A549 (cell line): ENCODE measurements at regions not wholly inside any gene's neighbourhood (a gene's known extent, or its start where the extent isn't known, plus 50 kb on each side); places are given as distances from the start of the nearest gene placed in this dataset.

Experiments
- ATAC-seq, 2 experiments: fragments of 200-7000 bp in 1 of 2; fragments of >200 bp in 1 of 2; cut with Nextera tagmentation in 1 of 2; cut with Tn5 transposase in 1 of 2; 3 replicates each; pipeline versions ENCODE4 v1.8.0 to v1.9.1; 2018 to 2020; ENCODE audit warnings: mild to moderate bottlenecking in 1 of 2, moderate library complexity in 1 of 2
- CTCF ChIA-PET: fragments of 300-600 bp; sonication (Branson Sonifier 250); formaldehyde crosslinking; extraction: SDS; loops from one replicate; lab custom pipeline; 2021; ENCODE audit warnings: antibody characterized with exemption, inconsistent platforms; lab: Yijun Ruan, JAX
- POLR2A ChIA-PET: fragments of 350-600 bp; formaldehyde crosslinking; extraction: SDS; loops from one replicate; lab custom pipeline; 2021; ENCODE audit warnings: antibody characterized with exemption, inconsistent platforms; lab: Yijun Ruan, JAX
- DNase-seq, 2 experiments: peaks; one replicate each; pipeline versions ENCODE4 v3.0.0 to v3.0.0-alpha.2; 2011 to 2016; ENCODE audit warnings: low read depth in 1 of 2, low spot score in 1 of 2
- FAIRE-seq: peaks from 2 replicates; lab custom pipeline; 2011; peaks lifted over from hg19 to GRCh38; lab: Jason Lieb, UNC
- H3K27ac ChIP-seq, 2 experiments: fragments of >200 bp; sonication (Bioruptor Twin); formaldehyde crosslinking; 3 replicates each; pipeline ENCODE4 v1.5.1; 2016 to 2017
- H3K4me1 ChIP-seq: fragments of >200 bp; sonication (Bioruptor Twin); formaldehyde crosslinking; 3 replicates; pipeline ENCODE4 v1.6.1; 2016
- H3K4me2 ChIP-seq: fragments of >200 bp; sonication (Bioruptor Twin); formaldehyde crosslinking; 3 replicates; pipeline ENCODE4 v1.6.1; 2016
- H3K4me3 ChIP-seq: fragments of >200 bp; sonication (Bioruptor Twin); formaldehyde crosslinking; 3 replicates; pipeline ENCODE4 v1.5.1; 2016
- H3K9me3 ChIP-seq: fragments of >200 bp; sonication (Bioruptor Twin); formaldehyde crosslinking; 3 replicates; pipeline ENCODE4 v1.6.1; 2016
- CHD2 ChIP-seq: fragments of 150-350 bp; IDR thresholded peaks from 2 replicates; pipeline ENCODE4 v1.6.1; 2014; ENCODE audit warnings: low read length; ENCODE audit not compliant: partially characterized antibody
- CTCF ChIP-seq: fragments of >200 bp; sonication (Bioruptor Twin); formaldehyde crosslinking; IDR thresholded peaks from 3 replicates; pipeline ENCODE4 v1.5.1; 2016
- E2F6 ChIP-seq: IDR thresholded peaks from 2 replicates; pipeline ENCODE4 v1.6.1; 2012; ENCODE audit warnings: low read depth, borderline replicate concordance
- EHMT2 ChIP-seq: fragments of 200-600 bp; sonication (generic); IDR thresholded peaks from 2 replicates; pipeline ENCODE4 v1.6.1; 2016; ENCODE audit warnings: antibody characterized with exemption, low read depth, mild to moderate bottlenecking, moderate library complexity
- ELK1 ChIP-seq: fragments of 150-350 bp; IDR thresholded peaks from 2 replicates; pipeline ENCODE4 v1.6.1; 2014; ENCODE audit warnings: low read depth, mild to moderate bottlenecking, low read length
- FOSB ChIP-seq: fragments of 250-450 bp; sonication (Bioruptor Pico); IDR thresholded peaks from 2 replicates; pipeline ENCODE4 v1.5.0; 2020; ENCODE audit warnings: mild to moderate bottlenecking, moderate library complexity
- HDAC2 ChIP-seq: fragments of 200-600 bp; sonication (generic); IDR thresholded peaks from 2 replicates; pipeline ENCODE4 v1.6.1; 2016
- MAFK ChIP-seq: fragments of 450-650 bp; IDR thresholded peaks from 2 replicates; pipeline ENCODE4 v1.6.1; 2014; ENCODE audit not compliant: partially characterized antibody
- MAX ChIP-seq: IDR thresholded peaks from 2 replicates; pipeline ENCODE4 v1.6.1; 2012
- MAZ ChIP-seq: fragments of 150-350 bp; IDR thresholded peaks from 2 replicates; pipeline ENCODE4 v1.6.1; 2014; ENCODE audit warnings: antibody characterized with exemption, low read depth, low read length, borderline replicate concordance
- MYC ChIP-seq: IDR thresholded peaks from 2 replicates; pipeline ENCODE4 v1.6.1; 2012; ENCODE audit warnings: mild to moderate bottlenecking, inconsistent platforms, low read length, improper control_type of control experiment, borderline replicate concordance
- PHF8 ChIP-seq: fragments of 200-600 bp; sonication (generic); IDR thresholded peaks from 2 replicates; pipeline ENCODE4 v1.6.1; 2016; ENCODE audit warnings: low read depth, mild to moderate bottlenecking, antibody characterized with exemption, moderate library complexity, borderline replicate concordance
- RAD21 ChIP-seq, 2 experiments: fragments of >200 bp in 1 of 2; sonication (Bioruptor Twin) in 1 of 2; formaldehyde crosslinking in 1 of 2; IDR thresholded peaks in 1 of 2; conservative IDR thresholded peaks in 1 of 2; 2 replicates in 1 of 2; 3 replicates in 1 of 2; pipeline ENCODE4 v1.6.1; 2012 to 2018; ENCODE audit warnings: inconsistent platforms in 1 of 2
- RARB ChIP-seq: fragments of 250-450 bp; sonication (Bioruptor Pico); IDR thresholded peaks from 2 replicates; pipeline ENCODE4 v1.8.0; 2021; ENCODE audit warnings: mild to moderate bottlenecking, moderate library complexity
- REST ChIP-seq: fragments of 200-600 bp; sonication (generic); IDR thresholded peaks from 2 replicates; pipeline ENCODE4 v1.6.1; 2016; ENCODE audit warnings: antibody characterized with exemption, mild to moderate bottlenecking, moderate library complexity
- RNF2 ChIP-seq: fragments of 200-600 bp; sonication (generic); IDR thresholded peaks from 2 replicates; pipeline ENCODE4 v1.6.1; 2016; ENCODE audit warnings: low read depth, mild to moderate bottlenecking, antibody characterized with exemption, moderate library complexity, borderline replicate concordance
- TFCP2L1 ChIP-seq: fragments of 250-450 bp; sonication (Bioruptor Pico); IDR thresholded peaks from 2 replicates; pipeline ENCODE4 v1.5.0; 2021; ENCODE audit warnings: mild to moderate bottlenecking
- ZNF302 ChIP-seq: fragments of 250-450 bp; sonication (Bioruptor Pico); IDR thresholded peaks from 2 replicates; pipeline ENCODE4 v1.9.0; 2021; ENCODE audit warnings: inconsistent platforms, mild to moderate bottlenecking, moderate library complexity
- WGBS: methylation state at CpG from one replicate; pipeline ENCODE4 v1.1.6; 2017; ENCODE audit errors: missing lambda C conversion rate; 5-methylcytosine and 5-hydroxymethylcytosine counted together

GRCh38 chr18:43661570-43661969, 384.3 kb upstream of the SYT4 start:
- no peak overlapping the region for H3K4me3 ChIP-seq
- ChIA-PET POLR2A (no interaction called here), CTCF (no interaction called here)
- DNase-seq (peak in 1 of 2 experiments; percentile 37), ATAC-seq (no peak), FAIRE-seq (no peak)
- no peak overlapping the region for H3K27ac ChIP-seq
- H3K4me1 ChIP-seq, result no peaks in the 10 kb centered on the region
- no peaks in the 10 kb centered on the region for H3K9me3 ChIP-seq
- H3K4me2 ChIP-seq, result no peak overlapping the region
- no peak for TF ChIP-seq ELK1
- TF ChIP-seq RARB (CRISPR knock-in tag), result no peak
- no peak for TF ChIP-seq CHD2
- no peak for TF ChIP-seq CTCF
- no peak for TF ChIP-seq MAX
- no peak for TF ChIP-seq HDAC2
- TF ChIP-seq MAFK, result no peak
- TF ChIP-seq RNF2, result no peak
- no peak for TF ChIP-seq ZNF302
- no peak for TF ChIP-seq MYC
- TF ChIP-seq E2F6, result no peak
- no peak for TF ChIP-seq FOSB (CRISPR knock-in tag)
- no peak for TF ChIP-seq PHF8
- TF ChIP-seq TFCP2L1, result no peak
- TF ChIP-seq REST, result no peak
- WGBS, result 13% methylated on average over 2 of the region's 2 CpGs

- H3K4me1 ChIP-seq, result no peaks in the 10 kb centered on the region
- 16% methylated on average over 4 of the region's 4 CpGs for WGBS
- no peak overlapping the region for H3K4me2 ChIP-seq
- no peak overlapping the region for H3K4me3 ChIP-seq
- H3K9me3 ChIP-seq, result no peaks in the 10 kb centered on the region
- DNase-seq (no peak), FAIRE-seq (no peak), ATAC-seq (no peak)
- no peak overlapping the region for H3K27ac ChIP-seq
- ChIA-PET POLR2A (no interaction called here), CTCF (no interaction called here)
- no peak for TF ChIP-seq MAZ
- no peak for TF ChIP-seq ZNF302
- TF ChIP-seq EHMT2, result no peak
- no peak for TF ChIP-seq HDAC2
- no peak for TF ChIP-seq RAD21 (conservative IDR thresholded peaks at IDR 0.05 in 1 of 2, IDR thresholded peaks at IDR 0.05 in 1 of 2)
- TF ChIP-seq, all 56 proteins: peak for 0
These were observed 385.4 kb upstream of the SYT4 start for GRCh38 chr18:43662657-43663056.
